Heart right ventricle (tissue), 16 donors: ENCODE measurements at regions not wholly inside any gene's neighbourhood (a gene's known extent, or its start where the extent isn't known, plus 50 kb on each side); places are given as distances from the start of the nearest gene placed in this dataset.

Experiments
- ATAC-seq, 8 donors: fragments of 200-7000 bp; cut with Tn5 transposase; one replicate each; pipeline ENCODE4 v1.9.1; 2020; ENCODE audit warnings: mild to moderate bottlenecking in 8 of 8, moderate library complexity in 8 of 8, moderate number of reproducible peaks in 1 of 8
- DNase-seq, 2 donors: peaks; one replicate each; pipeline ENCODE4 v3.0.0-alpha.2; 2020
- H3K27ac ChIP-seq, 10 donors: fragments of 200-600 bp; sonication (generic) in 2 of 10; one replicate each; pipeline versions ENCODE4 v1.5.0 to v1.8.0; 2020 to 2022; ENCODE audit warnings: mild to moderate bottlenecking in 3 of 10
- H3K27me3 ChIP-seq, 7 donors: fragments of 200-600 bp; one replicate each; pipeline ENCODE4 v1.8.0; 2021 to 2022; ENCODE audit warnings: mild to moderate bottlenecking in 2 of 7
- H3K36me3 ChIP-seq, 9 donors: fragments of 200-600 bp; sonication (generic) in 1 of 9; one replicate each; pipeline versions ENCODE4 v1.5.0 to v1.8.0; 2020 to 2022; ENCODE audit warnings: mild to moderate bottlenecking in 2 of 9
- H3K4me1 ChIP-seq, 9 donors: fragments of 200-600 bp; sonication (generic) in 1 of 9; one replicate each; pipeline versions ENCODE4 v1.5.0 to v1.8.0; 2020 to 2022; ENCODE audit warnings: mild to moderate bottlenecking in 4 of 9
- H3K4me3 ChIP-seq, 10 donors: fragments of 200-600 bp; sonication (generic) in 2 of 10; one replicate each; pipeline versions ENCODE4 v1.5.0 to v1.8.0; 2020 to 2022; ENCODE audit warnings: mild to moderate bottlenecking in 7 of 10, moderate library complexity in 2 of 10
- H3K9me3 ChIP-seq, 11 donors: fragments of 200-600 bp in 10 of 11; sonication (generic) in 2 of 11; one replicate each; pipeline versions ENCODE4 v1.5.0 to v1.8.0; 2013 to 2022; ENCODE audit warnings: mild to moderate bottlenecking in 2 of 11, control low read depth in 1 of 11, moderate library complexity in 1 of 11
- WGBS, 2 donors: extraction: QIAGEN DNeasy Blood & Tissue Kit; methylation state at CpG; one replicate each; pipeline ENCODE4 v1.1.7; 2013; ENCODE audit warnings: inconsistent platforms in 1 of 2; 5-methylcytosine and 5-hydroxymethylcytosine counted together
- intact Hi-C, 10 donors: fragments of 100-400 bp; cut with DNase I; formaldehyde crosslinking; loops; one replicate each; pipeline versions ENCODE4 v1.11.1 to v1.14.2; 2022
- TF ChIP-seq, protein P1 (sequence below), 9 donors: fragments of 200-600 bp; sonication (generic) in 2 of 9; IDR thresholded peaks; one replicate each; pipeline versions ENCODE4 v1.5.0 to v1.8.0; 2021 to 2022; ENCODE audit warnings: antibody characterized with exemption in 9 of 9, mild to moderate bottlenecking in 5 of 9, moderate library complexity in 1 of 9
- donor health status: Arrhythmogenic right ventricular cardiomyopathy.
- donor health status: ischemic (EF 13 %, LVEDD 7.1; RV severe dilation, severe dysfunction).
- donor health status: healthy with polysubstance abuse.
- donor health status: DM: no; HTN: yes; CAD: no.
- donor health status: DM: no; HTN: no; CAD: no.
- donor health status: ischemic (EF 25% LVEDD 6.9; RV normal size, moderate dysfunction).
- donor health status: ischemic (EF 25% LVEDD 5.7; RV mildly dilated, moderate dysfunction).
- donor health status: healthy.
- donor health status: DM: yes; HTN: yes; CAD: no.
- donor health status: Ischemic cardiomyopathy.
- donor health status: ischemic (EF 35%, LVEDD 5.7; RV mildly dilated, moderate dysfunction).
- donor health status: nonischemic (EF 11% LVEDD 7.7; RV severe dilation, severe dysfunction).
- donor health status: DM: yes; HTN: yes; CAD: no.
- donor health status: PGD.
- donor health status: ischemic (EF 29% LVEDD 5.4; RV normal size, mild dysfunction).
- donor health status: nonischemic (EF 23%, LVEDD 6.1; RV moderate dilation, normal function).

GRCh38 chr3:7959094-7959493, 542.5 kb upstream of the LMCD1 start:
- Histone ChIP-seq H3K27ac (no peak overlapping the region), H3K27me3 (no peaks in the 10 kb centered on the region), H3K9me3 (no peaks in the 10 kb centered on the region), H3K4me3 (no peak overlapping the region), H3K36me3 (no peaks in the 10 kb centered on the region), H3K4me1 (no peaks in the 10 kb centered on the region)
- intact Hi-C loops: no loop called here
- TF ChIP-seq, protein P1, sequence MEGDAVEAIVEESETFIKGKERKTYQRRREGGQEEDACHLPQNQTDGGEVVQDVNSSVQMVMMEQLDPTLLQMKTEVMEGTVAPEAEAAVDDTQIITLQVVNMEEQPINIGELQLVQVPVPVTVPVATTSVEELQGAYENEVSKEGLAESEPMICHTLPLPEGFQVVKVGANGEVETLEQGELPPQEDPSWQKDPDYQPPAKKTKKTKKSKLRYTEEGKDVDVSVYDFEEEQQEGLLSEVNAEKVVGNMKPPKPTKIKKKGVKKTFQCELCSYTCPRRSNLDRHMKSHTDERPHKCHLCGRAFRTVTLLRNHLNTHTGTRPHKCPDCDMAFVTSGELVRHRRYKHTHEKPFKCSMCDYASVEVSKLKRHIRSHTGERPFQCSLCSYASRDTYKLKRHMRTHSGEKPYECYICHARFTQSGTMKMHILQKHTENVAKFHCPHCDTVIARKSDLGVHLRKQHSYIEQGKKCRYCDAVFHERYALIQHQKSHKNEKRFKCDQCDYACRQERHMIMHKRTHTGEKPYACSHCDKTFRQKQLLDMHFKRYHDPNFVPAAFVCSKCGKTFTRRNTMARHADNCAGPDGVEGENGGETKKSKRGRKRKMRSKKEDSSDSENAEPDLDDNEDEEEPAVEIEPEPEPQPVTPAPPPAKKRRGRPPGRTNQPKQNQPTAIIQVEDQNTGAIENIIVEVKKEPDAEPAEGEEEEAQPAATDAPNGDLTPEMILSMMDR (IDR thresholded peaks at IDR 0.05): no peak
- WGBS, 2 donors: 94 to 97% methylated on average over 15 of the region's 15 CpGs
- ATAC-seq (no peak), DNase-seq (no peak)

DNA sequence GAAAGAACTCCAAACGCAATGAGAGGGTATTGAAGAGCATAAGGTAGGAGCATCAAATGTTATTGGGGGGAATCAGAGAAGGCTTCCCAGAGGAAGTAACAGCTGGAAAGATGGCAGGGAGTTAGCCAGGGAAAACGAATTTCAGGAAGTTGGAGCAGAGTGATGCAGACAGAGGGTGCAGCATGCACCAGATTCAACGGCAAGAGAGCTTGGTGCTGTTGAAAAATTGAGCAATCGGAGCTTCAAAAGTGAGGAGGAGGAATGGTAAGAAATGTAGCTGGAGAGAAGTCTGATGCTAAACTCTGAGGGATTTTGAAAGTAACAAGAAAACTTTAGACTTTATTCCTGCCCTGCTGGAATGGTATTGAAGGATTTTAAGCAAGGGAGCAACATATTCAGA, 541.0 kb upstream of the LMCD1 start:
- Histone ChIP-seq H3K27ac (no peak overlapping the region), H3K36me3 (no peaks in the 10 kb centered on the region), H3K4me1 (no peaks in the 10 kb centered on the region), H3K9me3 (no peaks in the 10 kb centered on the region), H3K4me3 (no peak overlapping the region), H3K27me3 (no peaks in the 10 kb centered on the region)
- TF ChIP-seq, protein P1 (IDR thresholded peaks at IDR 0.05): no peak
- intact Hi-C loops: no loop called here
- DNase-seq (no peak), ATAC-seq (no peak)
- WGBS, 2 donors: 65 to 68% methylated on average over 4 of the region's 4 CpGs

DNA sequence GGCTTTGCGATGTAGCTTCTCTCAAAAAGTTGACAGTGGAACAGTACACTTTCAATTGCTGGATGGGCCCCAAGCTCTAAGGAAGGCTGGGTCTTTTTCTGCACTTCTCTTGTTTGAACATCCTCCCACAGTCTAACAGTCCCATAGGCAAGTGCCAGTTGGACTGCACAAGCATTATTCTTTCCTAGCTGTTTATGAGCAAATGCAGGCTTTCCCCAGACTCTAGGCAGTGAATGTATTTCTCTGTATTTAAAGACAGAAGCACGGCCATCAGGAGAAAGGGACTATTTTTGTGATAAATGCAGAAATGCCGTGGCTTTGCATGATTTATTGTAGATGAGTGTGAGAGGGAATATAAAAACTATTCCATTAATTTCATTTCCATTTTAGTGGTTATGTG, 539.3 kb upstream of the LMCD1 start:
- Histone ChIP-seq H3K4me1 (no peaks in the 10 kb centered on the region), H3K27ac (no peak overlapping the region), H3K4me3 (no peak overlapping the region), H3K27me3 (no peaks in the 10 kb centered on the region), H3K9me3 (no peaks in the 10 kb centered on the region), H3K36me3 (no peaks in the 10 kb centered on the region)
- peak in 1 of 8 donors; percentile 52 for ATAC-seq
- intact Hi-C loops: no loop called here
- DNase-seq: no peak
- WGBS, 2 donors: 52 to 70% methylated on average over 3 of the region's 3 CpGs
- TF ChIP-seq, protein P1 (IDR thresholded peaks at IDR 0.05): no peak

DNA sequence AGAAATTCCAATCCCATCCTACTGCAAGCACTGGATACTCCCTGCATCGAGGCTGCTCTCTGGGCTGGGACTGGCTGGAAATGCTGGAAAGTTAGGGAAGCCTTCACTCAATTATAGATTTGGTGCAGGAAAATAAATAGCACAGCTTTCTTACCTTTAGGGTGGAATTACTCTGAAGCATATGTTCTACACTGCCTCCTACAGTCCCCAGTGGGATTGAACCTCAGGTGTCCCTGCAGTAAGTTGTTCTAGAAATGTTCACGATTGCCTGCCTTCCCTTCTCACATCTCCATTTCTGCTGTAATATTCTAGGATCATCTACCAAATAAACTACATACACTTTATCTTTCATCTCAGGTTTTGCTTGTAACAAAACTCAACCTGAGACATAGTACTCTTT, 536.7 kb upstream of the LMCD1 start:
- Histone ChIP-seq H3K27ac (no peak overlapping the region), H3K4me3 (no peak overlapping the region), H3K4me1 (no peaks in the 10 kb centered on the region), H3K36me3 (no peaks in the 10 kb centered on the region), H3K9me3 (no peaks in the 10 kb centered on the region), H3K27me3 (peaks cover 0 to 2% (median 0%) of the 10 kb centered on the region in 7 donors)
- DNase-seq (no peak), ATAC-seq (no peak)
- intact Hi-C loops: no loop called here
- TF ChIP-seq, protein P1 (IDR thresholded peaks at IDR 0.05): no peak
- 73 to 77% methylated on average over 2 of the region's 2 CpGs for WGBS, 2 donors

DNA sequence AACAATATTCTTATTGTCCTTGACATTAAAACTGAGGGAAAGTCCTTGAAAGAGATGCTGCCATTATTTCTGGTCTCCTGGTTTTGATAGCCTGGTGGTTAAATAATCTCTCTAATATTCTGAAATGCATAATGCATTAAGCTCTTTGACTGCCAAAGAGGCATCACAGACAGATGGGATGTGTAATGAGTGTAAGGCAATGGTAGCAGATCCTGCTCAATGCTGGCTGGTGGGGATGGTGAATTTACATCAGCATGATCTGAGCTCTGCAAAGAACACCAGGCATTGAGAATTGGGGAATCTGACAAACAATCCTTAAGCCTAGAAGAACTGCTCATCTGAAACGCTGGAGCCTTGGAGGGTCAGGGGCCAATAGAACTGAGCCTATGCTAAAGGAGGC, 528.6 kb upstream of the LMCD1 start:
- 57 to 62% methylated on average over 1 of the region's 1 CpG for WGBS, 2 donors
- Histone ChIP-seq H3K4me1 (peaks cover 0 to 8% (median 0%) of the 10 kb centered on the region in 9 donors), H3K9me3 (no peaks in the 10 kb centered on the region), H3K27me3 (peaks cover 0 to under 1% (median 0%) of the 10 kb centered on the region in 7 donors), H3K36me3 (no peaks in the 10 kb centered on the region), H3K4me3 (no peak overlapping the region), H3K27ac (no peak overlapping the region)
- intact Hi-C loops: no loop called here
- TF ChIP-seq, protein P1 (IDR thresholded peaks at IDR 0.05): no peak
- no peak for DNase-seq
- no peak for ATAC-seq
